Medulla oblongata (tissue), 1 donor: ENCODE measurements at regions not wholly inside any gene's neighbourhood (a gene's known extent, or its start where the extent isn't known, plus 50 kb on each side); places are given as distances from the start of the nearest gene placed in this dataset.

Source experiments
- DNase-seq: peaks from one replicate; pipeline ENCODE4 v3.0.0-alpha.2; 2015; ENCODE audit errors: extremely low spot score

DNA sequence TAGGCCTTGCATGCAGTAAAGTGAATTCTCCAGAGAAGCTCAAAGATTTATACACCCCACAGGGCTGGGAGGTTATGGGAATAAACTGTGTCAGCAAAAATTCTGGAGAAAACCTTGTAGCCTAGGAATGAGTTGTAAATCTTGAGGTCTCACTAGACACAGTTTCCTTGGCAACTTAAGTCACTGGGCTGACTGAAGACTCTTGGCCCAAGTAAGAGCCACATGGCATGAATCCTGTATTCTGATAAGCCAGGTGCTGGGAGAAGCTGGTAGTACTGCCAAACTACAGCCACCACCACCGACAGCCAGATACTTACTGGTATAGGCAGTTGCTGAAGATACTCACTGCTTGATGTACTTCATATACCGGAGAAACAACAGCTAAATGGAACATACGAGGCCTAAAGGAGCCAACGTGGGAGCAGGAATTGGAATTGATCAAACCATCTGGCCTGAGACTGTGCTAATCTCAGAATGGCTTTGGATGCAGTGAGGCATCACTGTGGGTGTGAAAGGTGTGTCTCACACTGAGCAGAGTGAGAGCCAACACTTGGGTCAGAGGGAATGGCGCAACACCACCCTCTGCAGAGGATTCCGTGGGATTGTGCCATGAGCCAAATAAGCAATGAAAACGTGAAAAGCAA lies 102.8 kb upstream of the TMCC3 start:
- DNase-seq, result peak; percentile 31

GRCh38 chr12:94750864-94751263 lies 100.5 kb upstream of the TMCC3 start:
- no peak for DNase-seq

DNA sequence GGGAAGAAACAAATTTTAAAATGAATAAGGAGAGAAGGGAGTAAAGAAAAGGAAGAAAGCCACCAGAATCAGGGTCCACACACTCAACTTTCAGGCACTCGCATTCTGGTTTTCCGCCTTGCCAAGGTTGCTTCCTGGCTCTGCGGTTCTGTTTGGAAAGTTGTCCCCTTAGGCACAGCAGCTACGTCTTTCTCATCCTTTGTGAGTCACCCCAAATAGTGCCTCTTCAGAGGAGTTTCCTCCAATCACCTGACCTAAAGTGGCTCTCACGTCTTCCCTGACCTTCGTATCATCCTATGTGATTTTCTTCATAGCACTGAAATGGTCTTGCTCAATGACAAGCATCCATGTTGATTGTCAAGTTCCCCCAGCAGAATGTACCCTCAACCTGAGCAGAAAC lies 99.5 kb upstream of the TMCC3 start:
- DNase-seq, result no peak

GRCh38 chr12:94749455-94749854 lies 99.1 kb upstream of the TMCC3 start:
- DNase-seq, result no peak

GRCh38 chr12:94748726-94749421 lies 98.5 kb upstream of the TMCC3 start:
- no peak for DNase-seq

DNA sequence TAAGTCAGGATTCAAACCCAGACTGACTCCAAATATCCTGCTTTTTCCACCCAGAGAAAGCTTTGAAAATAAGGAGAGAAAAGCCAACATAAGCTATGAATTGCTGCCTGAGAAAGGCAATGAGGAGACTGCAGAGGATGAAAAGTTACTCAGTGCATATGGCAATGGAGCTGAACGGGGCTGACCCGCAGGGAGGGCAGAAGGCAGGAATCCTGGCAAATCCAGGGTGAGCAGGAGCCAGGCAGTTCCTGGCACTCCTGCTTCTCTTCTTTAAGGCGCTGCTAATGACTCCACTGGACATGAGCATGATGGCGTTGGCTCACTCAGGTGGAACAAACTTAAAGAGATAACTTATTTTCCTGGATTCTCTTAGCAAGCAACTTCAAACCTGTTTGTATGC lies 95.2 kb upstream of the TMCC3 start:
- DNase-seq, result peak; percentile 40

DNA sequence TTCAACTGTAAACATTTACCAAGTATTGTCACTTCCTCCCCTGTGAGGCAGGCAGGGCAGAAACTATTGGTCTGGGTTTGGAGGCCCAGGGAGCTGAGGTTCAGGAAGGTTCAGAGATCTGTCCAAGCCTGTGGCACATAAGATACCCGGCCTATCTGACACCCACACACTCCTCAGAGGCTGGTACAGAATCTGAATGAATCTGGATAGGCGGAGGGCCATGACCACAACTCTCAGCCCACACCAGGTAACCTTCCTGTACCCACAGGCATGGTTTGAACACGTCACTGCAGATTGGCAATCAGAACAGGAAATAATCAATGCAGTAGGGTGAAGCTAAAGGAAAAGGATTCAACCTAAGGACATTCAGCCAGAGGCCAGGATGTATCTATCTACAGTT lies 92.8 kb upstream of the TMCC3 start:
- DNase-seq, result no peak

GRCh38 chr12:94740601-94741362 lies 90.4 kb upstream of the TMCC3 start:
- no peak for DNase-seq

GRCh38 chr12:94736820-94737219 lies 86.5 kb upstream of the TMCC3 start:
- no peak for DNase-seq

DNA sequence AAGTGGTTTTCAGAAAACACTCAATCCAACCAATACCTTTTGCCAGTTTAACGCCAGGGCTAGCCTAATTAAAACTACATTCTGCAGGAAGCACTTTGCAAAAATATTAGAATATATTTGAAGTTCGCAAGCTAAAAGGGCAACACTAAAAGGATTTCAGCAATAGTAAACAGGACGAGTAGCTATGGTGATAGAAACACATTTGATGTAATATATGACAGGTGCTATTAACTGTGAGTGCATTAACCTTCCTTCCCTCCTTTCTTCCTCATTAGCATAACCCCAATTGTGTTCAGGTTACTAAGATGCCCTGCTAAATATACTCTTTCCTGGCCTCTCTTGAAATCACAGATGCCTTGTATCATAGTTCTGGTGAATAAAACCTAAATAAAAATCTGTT lies 85.6 kb upstream of the TMCC3 start:
- no peak for DNase-seq

DNA sequence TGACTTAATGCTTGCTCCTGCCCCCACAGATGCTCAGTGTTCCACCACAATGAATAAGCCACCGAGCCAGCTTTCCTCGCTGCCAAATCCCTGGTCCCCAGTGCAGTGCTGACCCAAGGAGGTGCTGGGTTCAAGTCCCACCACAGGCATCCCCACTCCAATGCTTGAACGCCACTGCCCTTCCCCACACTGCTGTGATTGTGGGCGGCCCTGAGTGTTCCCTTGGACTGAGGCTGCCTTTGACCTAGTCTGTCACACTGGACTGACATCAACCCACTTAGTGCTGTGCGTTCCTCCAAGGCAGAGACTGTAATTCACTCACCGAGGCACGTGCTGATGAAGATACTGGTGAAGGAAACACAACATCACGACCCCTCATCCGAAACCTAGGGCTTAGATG lies 83.4 kb upstream of the TMCC3 start:
- DNase-seq, result no peak

- peak; percentile 54 for DNase-seq
Measured at GRCh38 chr12:94732367-94732990, 82.1 kb upstream of the TMCC3 start.

DNA sequence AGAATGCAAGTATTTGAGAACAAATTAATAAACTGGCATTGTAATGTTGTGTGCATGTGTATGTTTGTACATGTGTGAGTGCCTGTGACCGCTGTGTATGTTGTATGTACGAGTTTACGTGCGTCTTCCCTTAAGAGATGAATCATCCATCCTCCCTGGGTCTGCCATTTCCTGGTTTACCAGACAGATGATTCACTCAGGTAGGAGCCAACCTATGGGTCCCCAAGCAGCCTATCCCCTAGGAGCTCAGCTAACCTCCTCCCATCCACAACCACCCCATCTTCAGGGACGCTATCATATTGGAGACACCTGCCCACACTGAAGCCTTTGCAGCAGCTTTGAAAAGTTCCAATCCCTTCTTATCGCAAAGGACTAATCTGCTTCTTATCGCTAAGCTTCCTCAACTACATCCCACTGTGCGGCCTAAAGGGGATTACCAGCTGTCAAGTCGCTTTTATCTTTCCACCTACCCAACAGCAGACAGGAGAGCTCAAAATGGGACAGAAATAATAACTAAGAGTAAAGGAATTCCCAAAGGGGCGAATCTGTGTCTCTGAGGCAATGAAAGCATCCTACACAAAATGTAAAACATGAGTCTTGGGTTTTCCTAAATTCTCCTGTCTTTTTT lies 81.5 kb upstream of the TMCC3 start:
- DNase-seq, result no peak

DNA sequence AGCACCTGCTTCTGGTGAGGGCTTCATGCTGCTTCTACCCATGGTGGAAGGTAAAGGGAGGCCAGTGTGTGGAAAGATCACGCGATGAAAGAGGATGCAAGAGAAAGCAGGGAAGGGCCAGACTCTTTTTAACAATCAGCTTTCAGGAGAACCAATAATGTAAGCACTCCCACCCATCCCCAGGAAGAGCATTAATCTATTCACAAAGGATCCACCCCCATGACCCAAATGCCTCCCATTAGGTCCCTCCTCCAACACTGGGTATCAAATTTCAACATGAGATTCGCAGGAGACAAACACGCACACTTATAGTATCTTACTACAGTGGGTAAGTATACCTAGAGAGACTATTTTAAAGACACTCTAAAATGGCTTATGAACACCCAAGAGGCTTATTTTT lies 80.5 kb upstream of the TMCC3 start:
- DNase-seq, result no peak

DNA sequence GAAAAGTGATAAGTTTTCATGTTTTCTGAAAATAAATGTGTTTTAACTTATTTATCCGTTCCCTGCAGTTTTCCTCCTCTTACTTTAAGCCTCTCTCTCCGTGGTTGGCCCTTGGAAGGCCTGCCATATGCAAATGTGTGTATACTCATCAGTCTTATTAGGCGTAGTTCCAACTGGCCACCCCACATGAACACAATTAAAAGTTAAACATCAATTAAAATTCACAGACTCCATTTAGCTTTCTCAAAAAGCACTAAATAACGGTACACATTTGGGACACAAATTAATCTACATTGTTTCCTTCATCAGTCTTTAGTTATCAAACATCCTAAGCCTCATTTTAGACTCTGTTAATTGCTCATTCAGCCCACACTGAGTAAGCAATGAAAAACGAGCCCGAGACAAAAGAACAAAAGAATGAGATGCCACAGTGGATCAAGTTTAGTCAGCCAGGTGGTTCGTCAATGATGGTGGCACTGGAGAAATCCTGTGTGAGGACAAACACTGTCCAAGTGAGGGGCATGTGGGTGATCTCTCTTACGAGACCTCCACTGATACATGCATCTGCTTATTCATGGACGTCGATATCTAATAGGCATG lies 76.0 kb upstream of the TMCC3 start:
- DNase-seq, result no peak

DNA sequence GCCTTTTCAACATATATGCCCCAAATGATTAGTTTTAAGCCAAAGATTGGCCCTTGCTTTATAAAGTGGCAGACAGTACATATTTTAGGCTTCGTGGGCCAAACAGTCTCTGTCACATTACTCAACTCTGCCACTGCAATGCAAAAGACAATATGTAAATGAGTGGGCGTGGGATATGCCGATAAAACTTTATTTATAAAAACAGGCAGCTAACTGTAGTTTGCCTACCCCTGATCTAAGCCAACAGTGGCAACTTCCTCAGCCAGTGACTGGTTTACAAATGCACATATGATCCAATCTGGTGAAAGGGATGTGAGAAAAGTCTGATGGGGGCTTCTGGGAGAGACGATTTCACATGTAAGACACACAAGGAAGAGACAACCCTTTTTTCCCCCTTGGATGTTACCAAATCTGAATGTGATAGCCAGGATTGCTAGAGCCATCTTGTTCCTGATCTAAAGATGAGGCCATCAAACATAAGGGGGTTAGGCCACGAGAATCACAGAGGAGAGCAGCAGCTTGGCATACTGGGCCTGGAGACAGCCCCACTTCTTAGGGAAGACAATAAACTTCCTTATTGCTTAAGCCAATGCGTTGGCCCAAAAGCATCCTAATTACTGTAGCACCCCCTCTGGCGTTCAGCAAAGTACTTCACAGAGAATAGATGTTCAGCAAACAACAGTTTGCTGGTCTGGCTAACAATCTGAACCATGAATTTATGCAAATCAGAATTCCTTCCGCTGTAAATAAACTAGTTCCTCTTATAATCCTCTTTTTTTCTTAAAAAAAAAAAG lies 75.2 kb upstream of the TMCC3 start:
- peak; percentile 30 for DNase-seq

DNA sequence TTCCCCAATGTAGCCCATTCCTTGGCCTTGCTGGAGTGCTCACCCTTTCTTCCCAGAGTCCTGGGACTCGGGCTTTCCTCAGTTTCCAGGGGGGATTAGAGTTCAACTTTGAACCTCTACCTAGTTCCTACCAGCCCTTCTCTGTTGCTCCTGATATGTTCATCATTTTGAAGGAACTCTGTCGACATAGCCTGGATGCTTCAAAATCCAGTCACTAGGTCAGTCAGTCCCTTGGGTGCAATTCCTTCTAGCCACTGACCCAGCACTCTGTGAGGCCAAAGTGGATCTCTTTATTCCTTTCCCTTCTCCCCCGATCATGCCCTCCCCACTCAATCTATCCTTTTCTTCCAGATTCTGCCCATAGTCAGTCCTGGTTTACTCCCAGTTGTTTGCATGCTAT lies 72.3 kb upstream of the TMCC3 start:
- no peak for DNase-seq

- DNase-seq, result no peak
Measured at GRCh38 chr12:94721173-94721572, 70.8 kb upstream of the TMCC3 start.

- DNase-seq, result no peak
Measured at GRCh38 chr12:94718114-94718513, 67.8 kb upstream of the TMCC3 start.

- DNase-seq, result no peak
Measured at GRCh38 chr12:94717656-94718055, 67.3 kb upstream of the TMCC3 start.

DNA sequence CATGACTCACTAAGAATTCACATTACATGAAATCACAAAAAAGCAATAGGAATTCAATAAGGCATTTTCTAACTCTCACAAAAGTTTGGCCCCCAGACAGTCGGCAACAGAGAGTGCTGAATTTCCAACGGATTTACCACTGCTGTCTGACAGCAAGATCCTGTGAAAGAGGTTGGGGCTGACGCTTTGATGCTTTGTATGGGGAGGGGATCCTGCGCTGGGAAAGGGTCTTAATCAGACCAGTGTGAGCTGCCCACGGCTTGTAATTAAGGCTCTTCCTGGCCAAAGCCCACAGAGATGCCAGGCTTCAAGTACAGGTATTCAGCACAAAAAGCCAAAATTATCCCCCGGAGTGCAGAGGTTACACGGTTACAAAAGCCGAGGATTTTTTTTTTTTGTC lies 66.8 kb upstream of the TMCC3 start:
- no peak for DNase-seq
